Activated CD8-positive, alpha-beta memory T cell treated with anti-CD3 and anti-CD28 coated beads, Interleukin-2, amount 10 ng/mL, durations not matched to agents 7 days and 5 days (primary cell): ENCODE measurements at regions not wholly inside any gene's neighbourhood (a gene's known extent, or its start where the extent isn't known, plus 50 kb on each side); places are given as distances from the start of the nearest gene placed in this dataset.
"Not testable (repeated sequence)": the region's sequence is repeated elsewhere in the genome, so short reads cannot be mapped to it uniquely, and the experiment has no call there.

Experiments used
- ATAC-seq: fragments of 150-1000 bp; cut with Tn5 transposase; one replicate; pipeline ENCODE4 v1.10.0; 2021; ENCODE audit warnings: moderate library complexity
- CTCF ChIA-PET: fragments of 350-600 bp; sonication (Branson Sonifier 250); formaldehyde crosslinking; loops from one replicate; lab custom pipeline; 2021; ENCODE audit warnings: antibody characterized with exemption; lab: Charles Lee
- DNase-seq: peaks from one replicate; pipeline ENCODE4 v3.0.0-alpha.2; 2020
- H3K27ac Mint-ChIP-seq: one replicate; pipeline ENCODE4 v1.8.0; 2021; ENCODE audit warnings: mild to moderate bottlenecking, mixed read lengths
- H3K27me3 Mint-ChIP-seq: one replicate; pipeline ENCODE4 v1.8.0; 2021; ENCODE audit warnings: mixed read lengths
- H3K36me3 Mint-ChIP-seq: one replicate; pipeline ENCODE4 v1.8.0; 2021; ENCODE audit warnings: mild to moderate bottlenecking, mixed read lengths
- H3K4me1 Mint-ChIP-seq: one replicate; pipeline ENCODE4 v1.8.0; 2021; ENCODE audit warnings: mixed read lengths
- H3K4me3 Mint-ChIP-seq: one replicate; pipeline ENCODE4 v1.8.0; 2021; ENCODE audit warnings: mild to moderate bottlenecking, moderate library complexity, mixed read lengths
- H3K9me3 Mint-ChIP-seq: one replicate; pipeline ENCODE4 v1.8.0; 2022; ENCODE audit warnings: low read depth, mixed read lengths

DNA sequence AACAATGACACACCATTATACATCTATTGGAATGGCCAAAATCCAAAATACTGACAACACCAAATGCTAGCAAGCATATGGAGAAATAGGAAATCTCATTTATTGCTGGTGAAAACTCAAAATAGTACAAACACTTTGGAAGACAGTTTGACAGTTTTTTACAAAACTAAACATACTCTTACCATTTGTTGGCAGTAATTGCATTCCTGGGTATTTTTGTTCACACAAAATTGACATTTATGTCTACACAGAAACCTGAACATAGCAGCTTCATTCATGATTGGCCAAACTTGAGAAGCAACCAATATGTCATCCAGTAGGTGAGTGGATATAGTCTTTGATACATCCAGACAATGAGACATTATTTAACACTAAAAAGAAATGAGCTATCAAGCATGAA, 489.9 kb downstream of the PLOD2 start:
- no peak overlapping the region for H3K4me3 Mint-ChIP-seq
- ATAC-seq (no peak), DNase-seq (no peak)
- no peaks in the 10 kb centered on the region for H3K4me1 Mint-ChIP-seq
- H3K27ac Mint-ChIP-seq: no peak overlapping the region
- H3K36me3 Mint-ChIP-seq: no peaks in the 10 kb centered on the region
- CTCF ChIA-PET: no interaction called here
- H3K9me3 Mint-ChIP-seq: peaks cover 5% of the 10 kb centered on the region
- H3K27me3 Mint-ChIP-seq: no peaks in the 10 kb centered on the region

DNA sequence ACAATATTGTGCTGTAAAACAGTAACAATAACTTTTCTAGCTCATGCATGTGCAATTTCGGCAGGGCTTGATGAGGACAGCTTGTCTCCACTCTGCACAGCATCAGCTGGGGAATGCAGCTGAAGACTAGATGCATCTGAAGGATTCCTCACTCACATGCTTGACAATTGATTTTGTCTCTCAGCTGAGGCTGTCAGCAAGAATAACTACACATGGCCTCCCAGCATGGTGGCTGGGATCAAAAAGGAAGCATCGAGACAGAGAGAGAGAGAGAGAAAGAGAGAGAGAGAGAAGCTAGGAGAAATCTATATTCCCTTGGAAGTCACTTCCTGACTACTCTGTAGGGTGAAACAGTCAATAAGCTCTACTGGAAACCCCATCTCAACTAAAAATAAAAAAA, 487.1 kb downstream of the PLOD2 start:
- DNase-seq (no peak), ATAC-seq (no peak)
- CTCF ChIA-PET: no interaction called here
- Mint-ChIP-seq H3K4me1 (no peaks in the 10 kb centered on the region), H3K36me3 (no peaks in the 10 kb centered on the region), H3K27ac (no peak overlapping the region), H3K4me3 (no peak overlapping the region), H3K9me3 (peaks cover 5% of the 10 kb centered on the region), H3K27me3 (no peaks in the 10 kb centered on the region)

DNA sequence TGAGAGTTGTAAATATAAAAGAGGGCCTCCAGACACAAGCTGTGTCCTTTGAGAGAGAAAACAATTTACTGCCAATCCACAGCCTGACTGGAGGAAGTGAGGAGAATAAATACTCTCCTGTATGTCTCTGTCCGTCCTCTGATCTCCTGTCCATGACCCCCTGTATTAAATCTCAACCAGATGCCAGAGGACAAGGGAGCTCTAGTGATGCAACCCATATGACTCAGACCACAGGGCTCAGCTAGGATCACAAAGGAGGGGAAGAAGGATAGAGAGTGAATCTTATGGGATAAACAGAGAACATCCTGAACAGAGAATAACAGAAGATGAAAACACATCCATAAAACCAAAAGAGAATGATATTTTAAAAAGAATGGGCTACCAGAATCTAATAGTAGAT, 482.6 kb downstream of the PLOD2 start:
- no peaks in the 10 kb centered on the region for H3K27me3 Mint-ChIP-seq
- H3K4me3 Mint-ChIP-seq: no peak overlapping the region
- DNase-seq (no peak), ATAC-seq (no peak)
- CTCF ChIA-PET: no interaction called here
- H3K9me3 Mint-ChIP-seq: no peaks in the 10 kb centered on the region
- H3K36me3 Mint-ChIP-seq: no peaks in the 10 kb centered on the region
- no peak overlapping the region for H3K27ac Mint-ChIP-seq
- H3K4me1 Mint-ChIP-seq: no peaks in the 10 kb centered on the region

DNA sequence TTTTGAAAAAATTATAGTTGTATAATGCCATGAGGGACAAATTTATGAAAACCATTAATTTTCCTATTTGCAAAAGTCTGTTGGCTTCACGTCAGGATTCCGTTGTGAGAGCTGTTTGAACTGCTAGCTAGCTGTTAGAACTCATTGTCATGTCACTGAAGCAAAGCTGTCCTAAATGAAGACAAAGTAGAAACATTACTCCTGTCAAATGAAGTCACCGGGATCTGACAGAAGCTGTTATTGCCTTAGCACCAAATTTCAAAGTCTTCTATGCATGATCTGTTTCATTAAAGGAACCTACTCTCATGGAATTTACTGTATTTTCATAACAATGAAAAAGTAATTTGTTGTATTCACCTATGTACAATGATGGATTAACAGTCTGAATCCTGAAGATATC, 479.8 kb downstream of the PLOD2 start:
- ATAC-seq (no peak), DNase-seq (no peak)
- Mint-ChIP-seq H3K4me3 (no peak overlapping the region), H3K9me3 (peaks cover 3% of the 10 kb centered on the region), H3K27ac (no peak overlapping the region), H3K4me1 (no peaks in the 10 kb centered on the region), H3K36me3 (no peaks in the 10 kb centered on the region), H3K27me3 (no peaks in the 10 kb centered on the region)
- CTCF ChIA-PET: no interaction called here

DNA sequence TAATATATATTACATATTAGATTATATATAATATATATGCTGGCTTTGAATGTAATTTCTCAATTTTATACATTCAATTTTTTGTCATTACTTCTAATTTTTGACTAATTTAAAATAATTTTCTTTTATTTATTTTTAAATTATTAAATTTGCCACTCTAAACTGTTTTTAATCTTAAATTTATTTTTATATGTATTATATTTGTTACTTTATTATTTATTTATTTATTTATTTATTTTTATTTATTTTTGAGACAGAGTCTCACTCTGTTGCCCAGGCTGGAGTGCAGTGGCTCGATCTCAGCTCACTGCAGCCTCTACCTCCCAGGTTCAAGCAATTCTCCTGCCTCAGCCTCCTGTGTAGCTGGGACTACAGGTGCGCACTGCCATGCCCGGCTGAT, 473.0 kb downstream of the PLOD2 start:
- H3K27me3 Mint-ChIP-seq, H3K4me1 Mint-ChIP-seq, H3K27ac Mint-ChIP-seq, DNase-seq, CTCF ChIA-PET, H3K4me3 Mint-ChIP-seq, ATAC-seq, H3K36me3 Mint-ChIP-seq, H3K9me3 Mint-ChIP-seq: not testable (repeated sequence)

DNA sequence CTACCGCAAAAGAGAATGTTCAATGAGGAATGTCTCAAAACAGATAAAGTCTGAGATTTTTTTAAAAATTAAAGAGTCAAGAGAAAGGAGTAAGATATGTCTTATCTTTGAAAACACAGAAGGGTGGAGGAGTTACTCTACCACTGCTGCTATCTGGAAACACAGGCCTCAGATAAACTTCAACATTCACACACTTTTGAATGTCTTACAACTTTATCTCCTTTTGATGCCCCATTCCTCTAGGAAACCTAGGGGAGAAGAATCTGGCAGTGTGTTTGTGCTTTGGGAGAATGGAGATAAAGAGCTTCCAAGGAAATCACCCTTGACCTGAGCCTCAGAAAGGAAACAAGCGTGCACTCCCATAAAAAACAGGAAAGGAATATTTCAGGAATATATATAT, 468.2 kb downstream of the PLOD2 start:
- Mint-ChIP-seq H3K27me3 (no peaks in the 10 kb centered on the region), H3K27ac (no peak overlapping the region), H3K9me3 (peaks cover 2% of the 10 kb centered on the region), H3K4me3 (no peak overlapping the region), H3K36me3 (no peaks in the 10 kb centered on the region), H3K4me1 (no peaks in the 10 kb centered on the region)
- DNase-seq (no peak), ATAC-seq (no peak)
- CTCF ChIA-PET: no interaction called here

DNA sequence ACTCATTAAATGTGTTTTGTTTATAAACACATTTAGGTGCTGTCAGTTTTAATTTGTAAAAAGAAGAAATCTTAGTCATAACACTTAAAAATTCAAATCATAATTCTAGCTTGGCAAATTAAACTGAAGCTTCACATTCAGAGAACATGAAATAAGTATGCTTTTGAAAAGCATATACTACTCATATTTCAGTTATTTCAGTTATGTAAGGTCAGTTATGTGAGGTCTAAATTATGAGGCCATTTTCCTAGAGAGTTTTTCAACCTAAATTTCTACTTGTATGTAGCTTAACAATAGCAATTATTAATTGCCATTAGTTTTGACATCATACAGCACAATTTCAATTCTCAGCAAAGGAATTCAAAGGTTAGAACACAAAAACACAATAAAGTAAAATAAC, 465.0 kb downstream of the PLOD2 start:
- CTCF ChIA-PET: no interaction called here
- Mint-ChIP-seq H3K4me1 (no peaks in the 10 kb centered on the region), H3K27me3 (no peaks in the 10 kb centered on the region), H3K27ac (no peak overlapping the region), H3K36me3 (no peaks in the 10 kb centered on the region), H3K4me3 (no peak overlapping the region), H3K9me3 (peaks cover 2% of the 10 kb centered on the region)
- ATAC-seq (no peak), DNase-seq (no peak)

DNA sequence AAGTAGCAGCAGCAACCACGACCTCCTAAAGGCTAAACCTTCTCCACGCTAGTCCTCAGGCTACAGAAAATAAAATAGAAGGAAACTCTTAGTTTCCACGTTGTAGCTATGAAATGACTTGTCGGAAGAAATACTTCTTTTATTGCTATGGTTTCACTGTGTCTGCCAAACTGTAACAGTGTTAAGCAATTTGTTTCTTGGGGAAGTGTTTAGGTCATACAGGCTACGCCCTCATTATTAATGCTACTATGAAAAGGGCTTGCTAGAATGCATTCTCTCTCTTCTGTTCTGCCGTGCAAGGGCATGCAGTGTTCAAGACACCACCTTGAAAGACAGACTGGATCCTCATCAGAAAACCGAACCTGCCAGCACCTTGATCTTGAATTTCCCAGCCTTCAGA, 462.7 kb downstream of the PLOD2 start:
- H3K9me3 Mint-ChIP-seq: no peaks in the 10 kb centered on the region
- no peak overlapping the region for H3K27ac Mint-ChIP-seq

DNA sequence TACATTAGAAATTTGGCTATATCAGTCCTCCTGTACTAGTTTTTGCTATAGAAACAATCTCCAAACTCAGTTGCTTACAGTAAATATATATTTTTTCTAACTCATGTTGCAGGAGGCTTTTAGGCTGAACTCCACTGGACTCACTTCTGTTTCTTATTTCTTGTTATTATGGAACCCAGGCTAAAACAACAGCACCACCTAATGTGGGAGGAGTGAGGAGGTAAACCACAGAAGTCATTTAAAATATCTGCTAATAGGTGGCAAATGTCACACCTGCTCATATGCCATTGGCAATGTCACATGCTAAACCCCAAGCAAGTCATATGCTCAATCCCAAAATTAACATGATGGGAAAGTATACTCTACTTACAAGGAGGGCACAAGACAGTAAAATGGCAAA, 462.2 kb downstream of the PLOD2 start:
- H3K9me3 Mint-ChIP-seq: no peaks in the 10 kb centered on the region
- no peaks in the 10 kb centered on the region for H3K36me3 Mint-ChIP-seq
- no peak overlapping the region for H3K4me3 Mint-ChIP-seq
- H3K4me1 Mint-ChIP-seq: no peaks in the 10 kb centered on the region
- H3K27ac Mint-ChIP-seq: no peak overlapping the region
- ATAC-seq (no peak), DNase-seq (no peak)
- no peaks in the 10 kb centered on the region for H3K27me3 Mint-ChIP-seq
- CTCF ChIA-PET: no interaction called here

More for the DNA sequence above, 462.7 kb downstream of the PLOD2 start:
- Mint-ChIP-seq H3K4me3 (no peak overlapping the region), H3K27me3 (no peaks in the 10 kb centered on the region), H3K4me1 (no peaks in the 10 kb centered on the region), H3K36me3 (no peaks in the 10 kb centered on the region)
- no peak for DNase-seq
- CTCF ChIA-PET: no interaction called here
- ATAC-seq: no peak

DNA sequence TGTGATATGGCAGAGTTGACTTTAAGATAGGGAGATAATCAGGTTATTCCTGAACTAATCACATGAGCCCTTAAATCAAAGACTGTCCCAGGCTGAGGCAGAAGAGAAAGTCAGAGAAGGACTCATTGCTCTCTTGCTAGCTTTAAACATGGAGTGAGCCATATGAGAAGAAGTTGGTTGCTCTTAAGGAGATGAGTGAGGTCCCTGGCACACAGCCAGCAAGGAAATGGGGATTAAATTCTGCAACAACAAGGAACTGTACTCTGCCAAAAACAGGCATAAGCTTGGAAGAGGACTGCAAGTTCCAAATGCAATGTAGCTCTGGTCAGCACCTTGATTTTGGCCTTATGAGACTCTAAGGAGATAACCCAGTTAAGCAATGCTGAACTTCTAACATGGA, 457.0 kb downstream of the PLOD2 start:
- CTCF ChIA-PET: no interaction called here
- no peaks in the 10 kb centered on the region for H3K27me3 Mint-ChIP-seq
- no peaks in the 10 kb centered on the region for H3K36me3 Mint-ChIP-seq
- DNase-seq (no peak), ATAC-seq (no peak)
- no peak overlapping the region for H3K27ac Mint-ChIP-seq
- no peaks in the 10 kb centered on the region for H3K4me1 Mint-ChIP-seq
- H3K4me3 Mint-ChIP-seq: no peak overlapping the region
- H3K9me3 Mint-ChIP-seq: no peaks in the 10 kb centered on the region

DNA sequence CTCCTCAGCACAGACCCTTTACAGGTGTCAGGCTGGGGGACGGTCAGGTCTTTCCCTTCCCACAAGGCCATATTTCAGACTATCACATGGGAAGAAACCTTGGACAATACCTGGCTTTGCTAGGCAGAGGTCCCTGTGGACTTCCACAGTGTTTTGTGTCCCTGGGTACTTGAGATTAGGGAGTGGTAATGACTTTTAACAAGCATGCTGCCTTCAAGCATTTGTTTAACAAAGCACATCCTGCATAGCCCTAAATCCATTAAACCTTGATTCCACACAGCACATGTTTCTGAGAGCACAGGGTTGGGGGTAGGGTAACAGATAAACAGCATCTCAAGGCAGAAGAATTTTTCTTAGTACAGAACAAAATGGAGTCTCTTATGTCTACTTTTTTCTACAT, 451.2 kb downstream of the PLOD2 start:
- not testable (repeated sequence) for H3K27me3 Mint-ChIP-seq

DNA sequence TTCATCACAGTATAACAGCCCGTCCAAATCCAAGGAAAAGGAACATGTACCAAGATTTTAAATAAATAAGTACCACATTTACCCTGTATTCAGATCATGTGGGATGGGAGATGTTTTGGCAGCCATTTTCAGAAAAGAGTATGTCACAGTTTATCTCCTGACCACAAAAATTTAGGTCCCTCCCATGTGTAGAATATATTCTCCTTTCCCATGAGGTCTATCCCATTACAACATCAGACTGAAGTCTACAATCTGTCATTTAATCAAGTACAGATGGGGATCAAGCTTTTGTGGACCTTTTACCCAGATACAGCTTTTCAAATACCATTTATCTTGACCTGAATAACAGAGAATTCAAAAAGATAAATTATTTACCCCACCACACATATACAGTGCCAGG, 444.5 kb downstream of the PLOD2 start:
- ATAC-seq (no peak), DNase-seq (no peak)
- Mint-ChIP-seq H3K36me3 (no peaks in the 10 kb centered on the region), H3K9me3 (no peaks in the 10 kb centered on the region), H3K27me3 (no peaks in the 10 kb centered on the region), H3K27ac (no peak overlapping the region), H3K4me1 (no peaks in the 10 kb centered on the region), H3K4me3 (no peak overlapping the region)
- CTCF ChIA-PET: no interaction called here

More for the DNA sequence above, 451.2 kb downstream of the PLOD2 start:
- H3K9me3 Mint-ChIP-seq, H3K36me3 Mint-ChIP-seq, H3K4me3 Mint-ChIP-seq, ATAC-seq, DNase-seq, H3K4me1 Mint-ChIP-seq, H3K27ac Mint-ChIP-seq, CTCF ChIA-PET: not testable (repeated sequence)

DNA sequence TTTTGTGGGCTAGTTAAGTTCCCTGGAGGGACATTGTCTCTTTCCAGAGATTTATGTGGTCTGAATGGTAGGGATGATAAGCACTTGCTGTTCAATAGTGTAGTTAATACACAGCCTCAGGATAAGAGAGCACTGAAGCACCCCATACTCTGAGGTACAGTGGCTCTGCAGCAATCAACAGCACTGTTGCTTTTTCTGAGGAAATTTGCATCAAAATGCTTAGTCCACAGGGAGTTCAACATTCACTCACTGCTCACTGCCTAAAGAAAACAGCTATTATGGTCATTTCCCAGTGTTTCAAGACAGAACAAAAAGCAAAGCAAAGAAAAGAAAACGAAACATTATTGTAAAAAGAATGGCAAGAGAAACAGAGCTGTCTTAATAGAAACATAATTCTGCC, 441.9 kb downstream of the PLOD2 start:
- ATAC-seq: peak; percentile 30
- H3K27ac Mint-ChIP-seq: no peak overlapping the region
- DNase-seq: no peak
- no peaks in the 10 kb centered on the region for H3K36me3 Mint-ChIP-seq
- no peaks in the 10 kb centered on the region for H3K27me3 Mint-ChIP-seq
- H3K4me1 Mint-ChIP-seq: no peaks in the 10 kb centered on the region
- no peak overlapping the region for H3K4me3 Mint-ChIP-seq
- no peaks in the 10 kb centered on the region for H3K9me3 Mint-ChIP-seq
- CTCF ChIA-PET: no interaction called here

DNA sequence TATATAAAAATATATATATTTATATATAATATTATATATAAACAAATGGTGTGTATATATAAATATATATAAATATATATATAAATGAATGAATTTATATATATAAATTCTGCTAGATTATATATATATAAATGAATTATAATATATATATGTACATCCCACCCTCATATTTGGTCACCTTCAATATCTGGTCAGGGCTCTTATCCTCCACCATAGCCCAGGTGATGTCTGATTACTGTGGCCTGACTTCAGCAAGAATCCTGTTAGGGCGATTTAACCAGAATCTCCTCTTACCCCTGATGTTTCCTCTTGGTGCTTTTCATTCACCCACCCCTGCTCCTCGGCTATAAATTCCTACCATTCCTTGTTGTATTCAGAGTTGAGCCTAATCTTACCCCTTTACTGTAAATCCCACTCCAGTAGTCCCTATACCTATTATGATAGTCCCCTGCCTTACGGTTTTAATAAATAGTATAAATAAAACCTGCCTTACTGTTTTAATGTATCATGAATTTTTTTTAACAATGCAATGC, 439.6 kb downstream of the PLOD2 start:
- no peaks in the 10 kb centered on the region for H3K9me3 Mint-ChIP-seq
- CTCF ChIA-PET: no interaction called here
- no peaks in the 10 kb centered on the region for H3K27me3 Mint-ChIP-seq
- DNase-seq (no peak), ATAC-seq (no peak)
- no peak overlapping the region for H3K27ac Mint-ChIP-seq
- no peaks in the 10 kb centered on the region for H3K4me1 Mint-ChIP-seq
- no peaks in the 10 kb centered on the region for H3K36me3 Mint-ChIP-seq
- no peak overlapping the region for H3K4me3 Mint-ChIP-seq

DNA sequence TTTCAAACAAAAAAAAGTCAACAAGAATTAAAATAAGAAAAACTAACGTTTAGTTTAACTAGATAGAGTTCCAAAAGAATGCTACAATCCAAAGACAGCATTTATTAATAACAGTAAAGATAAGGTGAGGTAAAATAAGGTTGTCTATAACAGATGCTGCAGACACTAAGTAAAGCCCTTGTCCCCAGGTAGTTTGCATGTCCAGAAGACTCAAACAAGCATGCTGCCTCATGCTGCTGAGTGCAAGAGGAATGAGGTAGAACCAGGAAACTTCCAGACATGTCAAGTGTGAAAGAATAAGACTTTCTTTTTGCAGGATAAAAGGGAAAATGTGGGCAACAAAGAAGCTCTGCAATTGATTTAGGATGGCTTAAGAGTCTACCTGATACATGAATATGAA, 439.2 kb downstream of the PLOD2 start:
- ATAC-seq: no peak
- CTCF ChIA-PET: no interaction called here
- no peak for DNase-seq
- Mint-ChIP-seq H3K27ac (no peak overlapping the region), H3K4me1 (no peaks in the 10 kb centered on the region), H3K4me3 (no peak overlapping the region), H3K36me3 (no peaks in the 10 kb centered on the region), H3K27me3 (no peaks in the 10 kb centered on the region), H3K9me3 (no peaks in the 10 kb centered on the region)
